ENCODE measurements at regions not wholly inside any gene's neighbourhood (a gene's known extent, or its start where the extent isn't known, plus 50 kb on each side); places are given as distances from the start of the nearest gene placed in this dataset.

- TF ChIP-seq, protein P1, sequence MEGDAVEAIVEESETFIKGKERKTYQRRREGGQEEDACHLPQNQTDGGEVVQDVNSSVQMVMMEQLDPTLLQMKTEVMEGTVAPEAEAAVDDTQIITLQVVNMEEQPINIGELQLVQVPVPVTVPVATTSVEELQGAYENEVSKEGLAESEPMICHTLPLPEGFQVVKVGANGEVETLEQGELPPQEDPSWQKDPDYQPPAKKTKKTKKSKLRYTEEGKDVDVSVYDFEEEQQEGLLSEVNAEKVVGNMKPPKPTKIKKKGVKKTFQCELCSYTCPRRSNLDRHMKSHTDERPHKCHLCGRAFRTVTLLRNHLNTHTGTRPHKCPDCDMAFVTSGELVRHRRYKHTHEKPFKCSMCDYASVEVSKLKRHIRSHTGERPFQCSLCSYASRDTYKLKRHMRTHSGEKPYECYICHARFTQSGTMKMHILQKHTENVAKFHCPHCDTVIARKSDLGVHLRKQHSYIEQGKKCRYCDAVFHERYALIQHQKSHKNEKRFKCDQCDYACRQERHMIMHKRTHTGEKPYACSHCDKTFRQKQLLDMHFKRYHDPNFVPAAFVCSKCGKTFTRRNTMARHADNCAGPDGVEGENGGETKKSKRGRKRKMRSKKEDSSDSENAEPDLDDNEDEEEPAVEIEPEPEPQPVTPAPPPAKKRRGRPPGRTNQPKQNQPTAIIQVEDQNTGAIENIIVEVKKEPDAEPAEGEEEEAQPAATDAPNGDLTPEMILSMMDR (IDR thresholded peaks at IDR 0.05), result no peak
- TF ChIP-seq POLR2A (IDR thresholded peaks at IDR 0.05), result no peak
Observed at GRCh38 chr16:79856581-79856980, 256.0 kb upstream of the MAF start.

Data from right lobe of liver (tissue), 4 donors.